HS-27A (cell line): ENCODE measurements at regions not wholly inside any gene's neighbourhood (a gene's known extent, or its start where the extent isn't known, plus 50 kb on each side); places are given as distances from the start of the nearest gene placed in this dataset.

Experiments
- DNase-seq: peaks from one replicate; pipeline ENCODE4 v3.0.0-alpha.2; 2012; ENCODE audit warnings: low read depth, missing footprints

DNA sequence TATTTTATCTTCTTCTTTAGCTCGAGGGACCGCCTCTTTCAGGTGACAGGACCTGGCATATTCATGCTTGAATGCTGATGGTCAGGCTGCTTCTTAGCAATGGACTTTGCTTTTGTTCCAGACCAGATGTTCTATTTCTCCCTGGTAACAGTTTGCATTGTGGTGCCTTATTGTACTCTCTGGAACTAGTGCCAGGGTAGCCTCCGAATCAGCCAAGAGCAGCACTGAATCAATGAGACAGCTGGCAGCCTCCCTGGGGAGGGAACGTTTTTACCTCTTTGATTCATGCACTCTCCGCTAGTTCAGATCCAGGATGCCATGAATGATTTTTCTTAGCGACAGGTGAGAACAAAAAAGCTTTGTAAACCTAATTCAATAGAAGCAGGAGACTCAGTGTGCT is 54.1 kb upstream of the NXPH1 start:
- no peak for DNase-seq

DNA sequence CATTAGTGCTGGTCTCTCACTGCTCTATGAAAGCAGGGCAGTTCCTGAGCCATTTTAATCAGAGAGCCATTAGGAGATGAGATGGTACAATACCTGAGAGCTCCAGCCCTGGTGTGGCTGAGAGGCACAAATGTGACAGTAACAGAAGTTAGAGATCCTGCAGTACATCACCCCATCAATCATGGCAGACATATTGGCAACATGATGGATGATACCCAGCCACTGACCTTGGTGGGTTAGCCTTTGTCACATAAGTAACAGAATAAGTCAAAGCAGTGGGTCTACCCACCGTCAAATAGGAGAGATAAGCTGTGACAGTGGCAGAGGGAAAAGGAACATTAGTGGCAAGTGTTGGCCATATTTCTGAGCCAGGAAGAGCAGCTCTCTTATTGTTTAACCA is 53.3 kb upstream of the NXPH1 start:
- DNase-seq = no peak

DNA sequence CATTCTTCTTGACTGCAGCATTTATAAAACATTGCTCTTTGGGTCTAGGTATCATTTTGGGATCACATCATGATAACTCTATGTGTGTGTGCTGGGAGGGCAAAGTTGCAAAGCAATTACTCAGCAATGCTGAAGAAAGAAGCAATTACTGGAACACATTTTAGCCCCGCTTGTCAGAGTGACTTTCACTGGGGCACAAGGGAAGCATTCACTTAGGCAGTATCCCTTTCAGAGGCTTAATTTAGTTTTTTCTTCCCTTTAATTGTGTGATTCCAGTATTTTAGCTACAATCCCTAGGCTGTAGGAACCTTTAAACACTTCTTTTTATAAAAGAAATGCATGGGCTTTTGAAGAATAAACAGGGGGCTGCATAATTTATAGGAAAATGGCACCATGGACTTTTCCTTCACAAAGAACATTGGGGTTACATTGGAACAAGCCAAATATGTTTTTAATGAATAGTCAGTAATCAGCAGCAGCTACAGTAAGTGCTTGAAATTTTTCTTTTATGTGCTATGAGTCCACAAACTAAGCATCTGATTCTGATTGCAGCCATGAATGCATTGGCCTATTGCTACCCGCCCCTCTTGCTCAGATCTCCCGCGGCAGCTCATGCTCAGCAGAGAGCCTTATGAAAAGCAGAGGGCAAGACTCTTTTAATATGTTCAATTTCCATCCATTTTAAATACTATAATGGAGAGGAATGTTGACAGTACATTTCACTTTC is 51.2 kb upstream of the NXPH1 start:
- DNase-seq = no peak
